H1 (cell line): ENCODE measurements at regions not wholly inside any gene's neighbourhood (a gene's known extent, or its start where the extent isn't known, plus 50 kb on each side); places are given as distances from the start of the nearest gene placed in this dataset.

ENCODE experiments used
- CTCF ChIA-PET: fragments of 300-600 bp; sonication (Branson Sonifier 250); formaldehyde crosslinking; loops from one replicate; lab custom pipeline; 2021; ENCODE audit not compliant: partially characterized antibody; lab: Charles Lee
- POLR2A ChIA-PET: fragments of 300-600 bp; sonication (Branson Sonifier 250); formaldehyde crosslinking; loops from one replicate; lab custom pipeline; 2021; ENCODE audit warnings: inconsistent platforms; ENCODE audit not compliant: partially characterized antibody; lab: Charles Lee
- DNase-seq, 2 experiments: peaks; one replicate each; pipeline versions ENCODE4 v3.0.0 to v3.0.0-alpha.2; 2010 to 2022; ENCODE audit warnings: low spot score in 2 of 2, low read depth in 1 of 2, mixed read lengths in 1 of 2
- FAIRE-seq: peaks from 2 replicates; lab custom pipeline; 2011; peaks lifted over from hg19 to GRCh38; lab: Jason Lieb, UNC
- H2AFZ ChIP-seq: 2 replicates; pipeline ENCODE4 v1.8.1; 2012; ENCODE audit warnings: low read length, inconsistent platforms
- H2AK5ac ChIP-seq: 2 replicates; pipeline ENCODE4 v1.6.1; 2013; ENCODE audit warnings: low read depth, low read length
- H2BK120ac ChIP-seq: replicated peaks from 2 replicates; pipeline ENCODE3; 2013; ENCODE audit warnings: low read depth, low read length, inconsistent platforms
- H2BK12ac ChIP-seq: 2 replicates; pipeline ENCODE4 v1.6.1; 2013; ENCODE audit warnings: low read depth, low read length
- H2BK15ac ChIP-seq: 2 replicates; pipeline ENCODE4 v1.6.1; 2013; ENCODE audit warnings: low read length
- H2BK20ac ChIP-seq: 2 replicates; pipeline ENCODE4 v1.6.1; 2013; ENCODE audit warnings: low read length
- H2BK5ac ChIP-seq: 2 replicates; pipeline ENCODE4 v1.6.1; 2013; ENCODE audit warnings: low read depth, low read length
- H3K14ac ChIP-seq: 2 replicates; pipeline ENCODE4 v1.6.1; 2013; ENCODE audit warnings: inconsistent platforms; ENCODE audit not compliant: insufficient read length
- H3K18ac ChIP-seq: 2 replicates; pipeline ENCODE4 v1.6.1; 2013; ENCODE audit warnings: low read length; ENCODE audit errors: extremely low read depth
- H3K23ac ChIP-seq: 2 replicates; pipeline ENCODE4 v1.6.1; 2013; ENCODE audit warnings: inconsistent platforms; ENCODE audit not compliant: insufficient read length
- H3K23me2 ChIP-seq: 2 replicates; pipeline ENCODE4 v1.6.1; 2013; ENCODE audit warnings: low read depth, low read length
- H3K27ac ChIP-seq: 2 replicates; pipeline ENCODE4 v1.6.1; 2011; ENCODE audit warnings: low read depth, low read length, inconsistent platforms
- H3K27me3 ChIP-seq, 4 experiments: replicated peaks in 1 of 4; 1 replicate in 1 of 4; 2 replicates in 3 of 4; pipeline versions ENCODE4 v1.6.1 to v1.8.1; 2011 to 2013; ENCODE audit warnings: low read length in 3 of 4, mild to moderate bottlenecking in 3 of 4, inconsistent platforms in 2 of 4, mixed read lengths in 2 of 4, moderate library complexity in 1 of 4; ENCODE audit not compliant: control insufficient read depth in 3 of 4, insufficient read depth in 3 of 4; ENCODE audit errors: extremely low read depth in 1 of 4
- H3K36me3 ChIP-seq, 4 experiments: 2 replicates each; pipeline versions ENCODE4 v1.6.1 to v1.8.1; 2011 to 2013; ENCODE audit warnings: mild to moderate bottlenecking in 4 of 4, low read length in 3 of 4, moderate library complexity in 2 of 4, control low read depth in 1 of 4, inconsistent platforms in 1 of 4; ENCODE audit not compliant: insufficient read depth in 4 of 4, control insufficient read depth in 2 of 4
- H3K4ac ChIP-seq: replicated peaks from 2 replicates; pipeline ENCODE3; 2013; ENCODE audit warnings: low read length, low read depth, mixed read lengths, inconsistent platforms; ENCODE audit not compliant: insufficient read length
- H3K4me1 ChIP-seq, 4 experiments: replicated peaks in 1 of 4; 1 replicate in 1 of 4; 2 replicates in 3 of 4; pipeline versions ENCODE4 v1.6.1 to v1.8.1; 2011 to 2013; ENCODE audit warnings: low read length in 3 of 4, inconsistent platforms in 2 of 4, mixed read lengths in 1 of 4; ENCODE audit not compliant: insufficient read depth in 4 of 4, control insufficient read depth in 3 of 4
- H3K4me2 ChIP-seq, 2 experiments: 2 replicates each; pipeline versions ENCODE4 v1.6.1 to v1.8.1; 2011 to 2013; ENCODE audit warnings: low read depth in 2 of 2, low read length in 2 of 2, control low read depth in 1 of 2, inconsistent platforms in 1 of 2, mild to moderate bottlenecking in 1 of 2; ENCODE audit not compliant: insufficient read depth in 1 of 2
- H3K4me3 ChIP-seq, 4 experiments: fragments of 200-600, 300-600 bp in 1 of 4; sonication (generic), shearing (Covaris generic), sonication (Bioruptor Twin) in 1 of 4; 2 replicates each; pipeline versions ENCODE4 v1.5.1 to v1.8.1; 2011 to 2016; ENCODE audit warnings: low read length in 4 of 4, low read depth in 3 of 4, control low read depth in 2 of 4, inconsistent platforms in 2 of 4, mild to moderate bottlenecking in 2 of 4, mixed read lengths in 1 of 4, moderate library complexity in 1 of 4; ENCODE audit not compliant: insufficient read depth in 2 of 4; ENCODE audit errors: extremely low read depth in 1 of 4
- H3K56ac ChIP-seq: replicated peaks from 2 replicates; pipeline ENCODE3; 2013; ENCODE audit warnings: low read depth, mild to moderate bottlenecking, mixed read lengths, low read length, inconsistent platforms; ENCODE audit not compliant: insufficient read length
- H3K79me1 ChIP-seq: 2 replicates; pipeline ENCODE4 v1.6.1; 2013; ENCODE audit warnings: low read depth, low read length, control low read depth
- H3K79me2 ChIP-seq, 2 experiments: 2 replicates each; pipeline versions ENCODE4 v1.6.1 to v1.8.1; 2012 to 2013; ENCODE audit warnings: low read length in 2 of 2, mild to moderate bottlenecking in 2 of 2, inconsistent platforms in 1 of 2; ENCODE audit not compliant: insufficient read depth in 2 of 2, control insufficient read depth in 1 of 2
- H3K9ac ChIP-seq, 4 experiments: replicated peaks in 1 of 4; 1 replicate in 1 of 4; 2 replicates in 3 of 4; pipeline versions ENCODE4 v1.6.1 to v1.8.1; 2011 to 2013; ENCODE audit warnings: low read depth in 3 of 4, low read length in 3 of 4, control low read depth in 2 of 4, mild to moderate bottlenecking in 2 of 4, moderate library complexity in 2 of 4, inconsistent platforms in 1 of 4; ENCODE audit errors: extremely low read depth in 1 of 4
- H3K9me3 ChIP-seq, 2 experiments: 2 replicates each; pipeline versions ENCODE4 v1.6.1 to v1.8.1; 2012 to 2013; ENCODE audit warnings: mild to moderate bottlenecking in 2 of 2, moderate library complexity in 2 of 2, control low read depth in 1 of 2, inconsistent platforms in 1 of 2, low read depth in 1 of 2, low read length in 1 of 2, mixed read lengths in 1 of 2; ENCODE audit not compliant: insufficient read depth in 2 of 2
- H4K20me1 ChIP-seq, 2 experiments: replicated peaks in 1 of 2; 2 replicates each; pipeline versions ENCODE3 to v1.8.1; 2011 to 2013; ENCODE audit warnings: inconsistent platforms in 2 of 2, low read length in 2 of 2, mild to moderate bottlenecking in 1 of 2; ENCODE audit not compliant: insufficient read depth in 2 of 2, control insufficient read depth in 1 of 2
- H4K5ac ChIP-seq: 2 replicates; pipeline ENCODE4 v1.6.1; 2013; ENCODE audit warnings: low read length, low read depth, mixed read lengths, inconsistent platforms; ENCODE audit not compliant: insufficient read length
- H4K8ac ChIP-seq: 2 replicates; pipeline ENCODE4 v1.8.0; 2013; ENCODE audit warnings: mild to moderate bottlenecking, moderate library complexity, low read length, inconsistent platforms; ENCODE audit not compliant: insufficient read depth; ENCODE audit errors: extremely low read depth
- H4K91ac ChIP-seq: replicated peaks from 2 replicates; pipeline ENCODE3; 2013; ENCODE audit warnings: low read length, mixed read lengths, inconsistent platforms; ENCODE audit not compliant: insufficient read length
- HDAC6 ChIP-seq: IDR thresholded peaks from one replicate; pipeline ENCODE4 v1.7.1; 2012; ENCODE audit warnings: low read depth, mild to moderate bottlenecking, inconsistent platforms, low read length, moderate library complexity
- NANOG ChIP-seq: IDR thresholded peaks from 2 replicates; pipeline ENCODE4 v1.6.1; 2011; ENCODE audit warnings: low read length, low read depth, mild to moderate bottlenecking, inconsistent platforms; ENCODE audit not compliant: insufficient read depth, poor library complexity, severe bottlenecking
- SRF ChIP-seq: IDR thresholded peaks from 2 replicates; pipeline ENCODE4 v1.6.1; 2011; ENCODE audit warnings: mild to moderate bottlenecking, low read depth, low read length, moderate library complexity
- TBP ChIP-seq: IDR thresholded peaks from 2 replicates; pipeline ENCODE4 v1.6.1; 2011; ENCODE audit warnings: low read depth, low read length, improper control_type of control experiment
- WGBS, 2 experiments: shearing (Covaris generic) in 1 of 2; methylation state at CpG; one replicate each; pipeline versions ENCODE4 v1.1.6 to v1.1.7; 2013 to 2015; ENCODE audit warnings: low lambda C conversion rate in 2 of 2, mixed read lengths in 2 of 2, inconsistent platforms in 1 of 2, low coverage in 1 of 2, missing lambda C conversion rate in 1 of 2; ENCODE audit not compliant: insufficient replicate concordance in 2 of 2, insufficient coverage in 1 of 2, insufficient read length in 1 of 2; ENCODE audit errors: extremely low coverage in 1 of 2, missing lambda C conversion rate in 1 of 2; 5-methylcytosine and 5-hydroxymethylcytosine counted together

DNA sequence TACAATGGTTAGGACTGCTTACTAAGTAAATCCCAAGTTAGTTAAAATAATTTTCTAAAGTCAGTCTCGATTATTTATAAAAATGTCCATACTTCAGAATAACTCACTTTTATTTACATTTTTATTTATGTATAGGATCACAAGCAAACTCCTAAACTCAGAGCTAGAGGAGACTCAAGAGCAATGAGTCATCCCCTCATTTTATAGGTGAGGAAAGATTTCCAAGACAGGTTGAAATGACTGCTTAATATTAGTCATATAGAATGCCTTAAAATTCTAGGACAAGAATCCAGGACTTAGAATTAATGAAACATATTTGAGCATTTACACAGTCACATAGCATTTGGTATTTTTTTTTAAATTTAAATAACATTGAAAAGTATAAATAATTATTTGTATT lies 983.8 kb downstream of the SI start:
- H2BK5ac ChIP-seq = no peak overlapping the region
- H3K4ac ChIP-seq = no peak overlapping the region
- H4K20me1 ChIP-seq = no peaks in the 10 kb centered on the region
- no peak overlapping the region for H2BK12ac ChIP-seq
- no peaks in the 10 kb centered on the region for H3K79me1 ChIP-seq
- POLR2A ChIA-PET = no interaction called here
- H2AK5ac ChIP-seq = no peak overlapping the region
- DNase-seq (no peak), FAIRE-seq (no peak)
- H3K23ac ChIP-seq = no peak overlapping the region
- 81% methylated on average over 1 of the region's 1 CpG; no CpG with 5 or more reads in 1 of the 2 experiments for WGBS, 2 experiments
- H3K36me3 ChIP-seq = no peaks in the 10 kb centered on the region
- no peak overlapping the region for H4K91ac ChIP-seq
- no peak overlapping the region for H3K27ac ChIP-seq
- no peak overlapping the region for H2BK15ac ChIP-seq
- no peaks in the 10 kb centered on the region for H3K4me1 ChIP-seq
- no peak overlapping the region for H3K9ac ChIP-seq
- no peak overlapping the region for H2BK120ac ChIP-seq
- H3K9me3 ChIP-seq = no peaks in the 10 kb centered on the region
- no peak overlapping the region for H4K5ac ChIP-seq
- H3K56ac ChIP-seq = no peak overlapping the region
- H3K18ac ChIP-seq = no peak overlapping the region
- no peak overlapping the region for H3K14ac ChIP-seq
- no peak overlapping the region for H3K4me3 ChIP-seq
- no peaks in the 10 kb centered on the region for H3K23me2 ChIP-seq
- no peak overlapping the region for H2BK20ac ChIP-seq
- H3K4me2 ChIP-seq = no peak overlapping the region
- no peaks in the 10 kb centered on the region for H3K27me3 ChIP-seq
- no peak overlapping the region for H4K8ac ChIP-seq
- TF ChIP-seq SRF (no peak), HDAC6 (no peak), TBP (no peak), NANOG (no peak)
- no peaks in the 10 kb centered on the region for H3K79me2 ChIP-seq
- CTCF ChIA-PET = no interaction called here
- H2AFZ ChIP-seq = no peak overlapping the region
